ENCODE measurements at regions not wholly inside any gene's neighbourhood (a gene's known extent, or its start where the extent isn't known, plus 50 kb on each side); places are given as distances from the start of the nearest gene placed in this dataset.
A peak's percentile ranks its signal among the peaks of the same experiment; 100 is the strongest.

- no peak for TF ChIP-seq SP2 (IDR thresholded peaks at IDR 0.05; ENCODE audit: low read length)
- TF ChIP-seq CTCF (IDR thresholded peaks at IDR 0.05; ENCODE audit: control extremely low read depth in 1 of 3, insufficient read depth in 1 of 3, low read depth in 1 of 3, low read length in 3 of 3), result peak in 1 of 3 experiments; percentile 4; a peak in 1 of 4 replicates
- Histone ChIP-seq H4K5ac (ENCODE audit: insufficient read length, low read depth, low read length) (no peak overlapping the region), H3K79me1 (ENCODE audit: low read depth, low read length) (no peaks in the 10 kb centered on the region), H4K8ac (ENCODE audit: extremely low read depth, insufficient read depth, low read length) (no peak overlapping the region), H3K4ac (replicated peaks; ENCODE audit: insufficient read length, low read depth, low read length) (no peak overlapping the region), H2BK12ac (ENCODE audit: low read depth, low read length) (no peak overlapping the region), H3K18ac (ENCODE audit: extremely low read depth, low read length) (no peak overlapping the region), H3K14ac (ENCODE audit: insufficient read length) (no peak overlapping the region), H3K9ac (replicated peaks in 1 of 4; ENCODE audit: extremely low read depth in 1 of 4, low read depth in 3 of 4, low read length in 3 of 4) (no peak overlapping the region), H3K79me2 (ENCODE audit: control insufficient read depth in 1 of 2, insufficient read depth in 2 of 2, low read length in 2 of 2) (no peaks in the 10 kb centered on the region), H3K4me3 (ENCODE audit: extremely low read depth in 1 of 4, insufficient read depth in 2 of 4, low read depth in 3 of 4, low read length in 4 of 4) (no peak overlapping the region), H2AK5ac (ENCODE audit: low read depth, low read length) (no peak overlapping the region), H3K4me1 (replicated peaks in 1 of 4; ENCODE audit: control insufficient read depth in 3 of 4, insufficient read depth in 4 of 4, low read length in 3 of 4) (peaks cover 0 to 5% (median 0%) of the 10 kb centered on the region in 4 experiments; a peak in 3 of 7 replicates), H3K36me3 (ENCODE audit: control insufficient read depth in 2 of 4, insufficient read depth in 4 of 4, low read length in 3 of 4) (no peaks in the 10 kb centered on the region), H3K9me3 (ENCODE audit: insufficient read depth in 2 of 2, low read depth in 1 of 2, low read length in 1 of 2) (no peaks in the 10 kb centered on the region), H2BK5ac (ENCODE audit: low read depth, low read length) (no peak overlapping the region), H3K56ac (replicated peaks; ENCODE audit: insufficient read length, low read depth, low read length) (no peak overlapping the region), H2BK120ac (replicated peaks; ENCODE audit: low read depth, low read length) (no peak overlapping the region), H4K91ac (replicated peaks; ENCODE audit: insufficient read length, low read length) (no peak overlapping the region), H2BK20ac (ENCODE audit: low read length) (no peak overlapping the region), H3K27me3 (replicated peaks in 1 of 4; ENCODE audit: control insufficient read depth in 3 of 4, extremely low read depth in 1 of 4, insufficient read depth in 3 of 4, low read length in 3 of 4) (no peaks in the 10 kb centered on the region), H3K23ac (ENCODE audit: insufficient read length) (no peak overlapping the region), H2AFZ (ENCODE audit: low read length) (no peak overlapping the region), H3K27ac (ENCODE audit: low read depth, low read length) (no peak overlapping the region), H2BK15ac (ENCODE audit: low read length) (no peak overlapping the region), H3K23me2 (ENCODE audit: low read depth, low read length) (no peaks in the 10 kb centered on the region), H3K4me2 (ENCODE audit: insufficient read depth in 1 of 2, low read depth in 2 of 2, low read length in 2 of 2) (no peak overlapping the region), H4K20me1 (replicated peaks in 1 of 2; ENCODE audit: control insufficient read depth in 1 of 2, insufficient read depth in 2 of 2, low read length in 2 of 2) (no peaks in the 10 kb centered on the region)
- WGBS, 2 experiments (ENCODE audit: extremely low coverage in 1 of 2, insufficient coverage in 1 of 2, insufficient read length in 1 of 2, insufficient replicate concordance in 2 of 2, low coverage in 1 of 2, low lambda C conversion rate in 2 of 2, missing lambda C conversion rate in 1 of 2), result 85% methylated on average over 2 of the region's 2 CpGs; no CpG with 5 or more reads in 1 of the 2 experiments
- CTCF ChIA-PET (ENCODE audit: partially characterized antibody), result interaction anchor here (0.6 to 1.8 kb wide), 7 partner anchors 16 to 318 kb away, joined by 3 to 4 read pairs (median 3); no protein-coding TSS in a partner anchor
- DNase-seq (ENCODE audit: low read depth in 1 of 2, low spot score in 2 of 2), result no peak
- FAIRE-seq, result no peak
- POLR2A ChIA-PET (ENCODE audit: partially characterized antibody), result no interaction called here
Measured at GRCh38 chr12:72141381-72141780, 130.8 kb upstream of the TRHDE start.

Measured in H1 (cell line).